CD4-positive, alpha-beta T cell treated with Interleukin-1 beta for 1 hour (primary cell): ENCODE measurements at regions not wholly inside any gene's neighbourhood (a gene's known extent, or its start where the extent isn't known, plus 50 kb on each side); places are given as distances from the start of the nearest gene placed in this dataset.
"Not testable (repeated sequence)": the region's sequence is repeated elsewhere in the genome, so short reads cannot be mapped to it uniquely, and the experiment has no call there.

Experiments
- DNase-seq, 2 donors: peaks; one replicate each; pipeline ENCODE4 v3.0.0-alpha.2; 2020 to 2022

- DNase-seq = no peak
Measured at GRCh38 chr18:2201036-2201600, 370.2 kb downstream of the METTL4 start.

- no peak for DNase-seq
Measured at GRCh38 chr18:2204736-2205135, 366.6 kb downstream of the METTL4 start.

- DNase-seq = no peak
Measured at GRCh38 chr18:2207294-2207693, 364.0 kb downstream of the METTL4 start.

- DNase-seq = no peak
Measured at GRCh38 chr18:2212598-2213205, 358.6 kb downstream of the METTL4 start.

GRCh38 chr18:2213905-2214304, 357.4 kb downstream of the METTL4 start:
- no peak for DNase-seq

- no peak for DNase-seq
Measured at GRCh38 chr18:2217356-2217755, 353.9 kb downstream of the METTL4 start.

- DNase-seq = no peak
Measured at GRCh38 chr18:2218101-2218500, 353.2 kb downstream of the METTL4 start.

GRCh38 chr18:2219706-2220105, 351.6 kb downstream of the METTL4 start:
- no peak for DNase-seq

GRCh38 chr18:2222270-2223185, 348.8 kb downstream of the METTL4 start:
- DNase-seq = no peak

- DNase-seq = no peak
Measured at GRCh38 chr18:2223449-2223848, 347.9 kb downstream of the METTL4 start.

GRCh38 chr18:2223849-2224248, 347.5 kb downstream of the METTL4 start:
- no peak for DNase-seq

GRCh38 chr18:2236232-2236631, 335.1 kb downstream of the METTL4 start:
- no peak for DNase-seq

GRCh38 chr18:2237706-2238105, 333.6 kb downstream of the METTL4 start:
- DNase-seq = no peak

GRCh38 chr18:2240311-2240705, 331.0 kb downstream of the METTL4 start:
- no peak for DNase-seq

GRCh38 chr18:2244641-2245040, 326.7 kb downstream of the METTL4 start:
- no peak for DNase-seq

- not testable (repeated sequence) for DNase-seq
Measured at GRCh38 chr18:2247101-2247500, 324.2 kb downstream of the METTL4 start.

GRCh38 chr18:2254977-2255376, 316.3 kb downstream of the METTL4 start:
- no peak for DNase-seq

- DNase-seq = no peak
Measured at GRCh38 chr18:2256577-2256976, 314.7 kb downstream of the METTL4 start.

- no peak for DNase-seq
Measured at GRCh38 chr18:2258954-2259353, 312.4 kb downstream of the METTL4 start.

GRCh38 chr18:2263303-2263890, 307.9 kb downstream of the METTL4 start:
- DNase-seq = no peak

GRCh38 chr18:2274613-2275012, 296.7 kb downstream of the METTL4 start:
- no peak for DNase-seq

- DNase-seq = no peak
Measured at GRCh38 chr18:2281086-2281485, 290.2 kb downstream of the METTL4 start.

- no peak for DNase-seq
Measured at GRCh38 chr18:2281523-2282199, 289.6 kb downstream of the METTL4 start.
